ENCODE measurements at regions not wholly inside any gene's neighbourhood (a gene's known extent, or its start where the extent isn't known, plus 50 kb on each side); places are given as distances from the start of the nearest gene placed in this dataset.
"Not testable (repeated sequence)": the region's sequence is repeated elsewhere in the genome, so short reads cannot be mapped to it uniquely, and the experiment has no call there.

GRCh38 chr4:107388736-107389274 lies 331.2 kb downstream of the PAPSS1 start:
- DNase-seq: no peak

- DNase-seq: no peak
These were observed 339.1 kb downstream of the PAPSS1 start for GRCh38 chr4:107380836-107381438.

GRCh38 chr4:107380190-107380589 lies 339.8 kb downstream of the PAPSS1 start:
- no peak for DNase-seq

GRCh38 chr4:107379054-107379869 lies 340.8 kb downstream of the PAPSS1 start:
- DNase-seq: no peak

GRCh38 chr4:107376293-107376692 lies 340.2 kb upstream of the DKK2 start:
- no peak for DNase-seq

DNA sequence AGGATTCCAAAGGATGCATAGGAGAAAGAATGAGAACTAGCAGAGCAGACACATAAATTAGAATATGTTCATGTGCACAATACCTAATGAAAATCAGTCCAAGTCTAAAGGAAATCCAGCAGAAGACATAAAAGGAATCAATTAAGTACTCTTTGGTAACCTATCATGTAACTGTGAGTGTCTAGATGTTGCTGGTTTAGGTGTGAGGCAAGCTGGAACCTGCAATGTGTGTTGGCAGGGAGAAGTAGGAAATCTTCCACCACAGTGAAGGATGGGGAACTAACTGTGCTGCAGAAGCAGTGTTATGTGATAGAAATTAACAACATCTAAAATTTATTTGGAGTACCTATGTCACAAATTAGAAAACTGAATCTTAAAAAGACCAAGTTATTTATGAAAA lies 330.8 kb upstream of the DKK2 start:
- DNase-seq: no peak

- no peak for DNase-seq
These were observed 330.1 kb upstream of the DKK2 start for GRCh38 chr4:107366016-107366735.

DNA sequence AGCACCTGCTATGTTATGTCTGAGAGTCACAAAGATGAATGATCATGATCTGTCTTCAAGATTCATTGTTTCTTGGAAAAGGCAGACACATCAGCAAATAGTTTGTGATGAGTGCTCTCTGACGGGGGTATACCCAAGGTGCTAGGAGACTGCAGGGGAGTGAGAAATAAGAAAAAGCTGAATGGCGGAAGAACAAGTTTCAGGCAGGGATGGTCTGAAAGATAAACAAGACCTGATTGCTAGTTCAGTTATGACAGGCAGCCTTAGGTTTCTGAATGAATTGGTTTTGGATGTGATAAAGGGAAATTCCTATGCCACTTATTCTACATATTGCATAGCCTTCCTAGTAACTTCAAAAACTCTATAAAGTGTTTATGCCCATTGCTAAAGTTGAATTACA lies 327.0 kb upstream of the DKK2 start:
- DNase-seq: no peak

DNA sequence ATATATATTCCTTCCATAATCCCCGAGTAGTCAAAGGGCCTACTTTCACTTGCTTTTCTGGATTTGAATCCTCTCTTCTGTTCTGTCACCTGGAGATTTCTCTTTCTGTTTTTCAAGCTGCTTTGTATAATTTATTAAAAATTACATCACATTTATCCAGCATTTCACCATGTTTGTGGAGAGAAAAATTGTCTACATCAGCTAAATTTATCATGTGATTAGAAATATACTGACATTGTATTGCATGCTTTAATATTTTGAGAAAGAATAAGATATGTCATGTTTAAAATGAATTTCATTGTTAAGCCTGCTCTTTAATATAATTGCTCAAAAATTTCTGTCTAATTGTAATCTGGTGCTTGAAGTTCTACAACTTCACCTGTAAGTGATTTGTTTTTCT lies 323.1 kb upstream of the DKK2 start:
- no peak for DNase-seq

- DNase-seq: not testable (repeated sequence)
These were observed 318.2 kb upstream of the DKK2 start for GRCh38 chr4:107354304-107354703.

DNA sequence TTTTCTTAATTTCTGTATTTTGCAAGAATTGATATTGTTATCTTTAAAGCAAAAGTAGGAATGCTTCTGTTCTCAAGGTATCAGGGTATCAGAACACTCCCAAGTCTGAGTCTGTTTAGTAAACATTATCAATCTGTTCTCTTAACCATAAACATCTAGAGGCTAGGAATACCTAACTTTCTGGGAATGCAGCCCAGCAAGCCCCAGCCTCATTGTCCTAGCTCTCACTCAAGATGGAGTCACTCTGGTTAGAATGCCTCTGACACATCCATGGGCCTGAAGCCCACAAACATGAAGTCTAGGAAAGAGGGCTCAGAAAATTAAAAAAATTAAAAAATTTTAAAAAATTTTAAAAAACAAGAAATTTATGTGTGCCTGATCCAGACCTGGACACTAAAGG lies 315.1 kb upstream of the DKK2 start:
- no peak for DNase-seq

GRCh38 chr4:107349732-107350131 lies 313.6 kb upstream of the DKK2 start:
- no peak for DNase-seq

- no peak for DNase-seq
These were observed 313.2 kb upstream of the DKK2 start for GRCh38 chr4:107349266-107349665.

GRCh38 chr4:107348188-107349050 lies 312.3 kb upstream of the DKK2 start:
- no peak for DNase-seq

GRCh38 chr4:107333518-107333917 lies 297.4 kb upstream of the DKK2 start:
- DNase-seq: no peak

GRCh38 chr4:107332656-107333055 lies 296.5 kb upstream of the DKK2 start:
- not testable (repeated sequence) for DNase-seq

GRCh38 chr4:107330916-107331315 lies 294.8 kb upstream of the DKK2 start:
- DNase-seq: no peak

DNA sequence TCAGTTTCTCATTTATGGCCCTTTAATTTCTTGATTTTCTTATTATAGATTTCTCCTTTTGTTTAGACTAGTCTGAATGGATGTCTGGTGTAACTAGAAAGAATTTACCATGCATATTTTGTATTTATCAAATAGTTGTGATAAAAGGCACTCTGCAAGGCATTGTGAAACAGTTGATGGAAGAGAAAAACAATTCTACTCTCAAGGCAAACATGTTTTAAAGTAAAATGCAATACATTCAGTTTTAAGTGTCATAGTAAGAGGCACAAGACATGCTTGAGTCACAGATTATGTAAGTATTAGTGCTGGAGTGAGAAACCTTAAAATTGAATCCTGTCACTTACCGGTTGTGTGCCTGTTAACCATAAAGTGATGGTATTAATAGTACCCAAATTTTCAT lies 283.3 kb upstream of the DKK2 start:
- DNase-seq: no peak

DNA sequence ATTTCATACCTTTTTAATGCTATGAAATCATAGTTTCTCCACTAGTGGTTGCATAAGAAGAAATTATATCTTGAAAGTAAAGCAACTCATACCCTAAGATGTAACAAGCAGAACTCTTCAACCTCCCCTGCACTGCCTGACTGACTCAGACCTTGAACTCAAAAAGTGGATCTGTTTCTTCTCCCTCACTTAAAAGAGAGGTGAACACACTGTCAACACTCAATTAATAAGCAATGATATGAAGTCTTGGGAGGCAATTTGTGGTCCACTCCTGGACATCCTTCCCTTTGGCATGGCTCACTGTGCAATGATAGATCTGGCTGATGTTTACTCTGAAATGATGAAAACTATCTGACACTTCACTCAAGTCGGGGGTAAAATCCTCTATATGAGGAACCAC lies 282.0 kb upstream of the DKK2 start:
- DNase-seq: no peak

GRCh38 chr4:107317611-107318010 lies 281.5 kb upstream of the DKK2 start:
- DNase-seq: no peak

- DNase-seq: no peak
These were observed 279.5 kb upstream of the DKK2 start for GRCh38 chr4:107315584-107315983.

DNA sequence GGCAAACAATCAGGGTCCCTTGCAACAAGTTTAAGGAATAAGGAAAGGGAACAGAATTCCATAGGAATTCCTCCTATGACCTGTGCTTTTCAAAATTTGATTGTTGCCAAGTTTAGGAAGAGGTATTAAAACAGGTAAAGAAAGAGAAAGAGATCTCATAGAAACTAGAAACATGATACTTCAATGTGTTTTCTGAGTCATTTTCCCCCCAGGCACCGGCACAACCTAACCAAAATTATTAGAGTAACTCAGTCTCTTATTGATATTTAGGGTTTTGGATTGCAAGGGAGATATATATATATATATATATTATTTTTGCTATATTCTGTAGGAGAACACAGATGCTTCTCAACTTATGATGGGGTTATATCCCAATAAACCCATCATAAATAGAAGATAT lies 278.0 kb upstream of the DKK2 start:
- no peak for DNase-seq

DNA sequence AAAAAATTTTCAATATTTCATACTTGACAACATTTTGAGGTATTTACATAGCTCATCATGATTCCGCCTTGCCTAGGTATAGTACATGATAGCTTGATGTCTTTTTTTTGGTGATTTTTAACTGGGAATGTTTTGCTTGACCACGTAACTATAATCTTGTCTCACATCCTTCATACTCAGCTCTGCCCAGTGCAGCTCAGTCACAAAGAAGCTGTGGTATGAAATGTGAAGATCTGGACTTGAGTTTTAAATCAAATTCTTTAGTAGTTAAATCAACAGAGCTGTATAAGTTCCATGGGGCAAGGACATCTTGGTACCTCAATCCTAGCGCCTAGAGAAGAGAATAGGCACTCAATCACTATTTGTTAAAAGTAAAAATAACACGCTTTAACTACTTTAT lies 276.3 kb upstream of the DKK2 start:
- no peak for DNase-seq

Measured in activated T-cell treated with anti-CD3 and anti-CD28 coated beads, Interleukin-2, amount 50 U/mL, for 1 hour (primary cell).